Ishikawa (cell line): ENCODE measurements at regions not wholly inside any gene's neighbourhood (a gene's known extent, or its start where the extent isn't known, plus 50 kb on each side); places are given as distances from the start of the nearest gene placed in this dataset.

Source experiments
- CEBPB ChIP-seq: IDR thresholded peaks from 2 replicates; pipeline ENCODE4 v1.6.1; 2012
- CREB1 ChIP-seq: IDR thresholded peaks from 2 replicates; pipeline ENCODE4 v1.6.1; 2012; ENCODE audit warnings: low read depth
- EGR1 ChIP-seq: IDR thresholded peaks from 2 replicates; pipeline ENCODE4 v1.6.1; 2012
- EP300 ChIP-seq: IDR thresholded peaks from 2 replicates; pipeline ENCODE4 v1.6.1; 2012; ENCODE audit warnings: borderline replicate concordance
- FOXM1 ChIP-seq: IDR thresholded peaks from 2 replicates; pipeline ENCODE4 v1.6.1; 2012; ENCODE audit warnings: low read depth, borderline replicate concordance
- NFIC ChIP-seq: IDR thresholded peaks from 2 replicates; pipeline ENCODE4 v1.6.1; 2012
- RAD21 ChIP-seq: IDR thresholded peaks from 2 replicates; pipeline ENCODE4 v1.6.1; 2012; ENCODE audit warnings: low read depth
- TAF1 ChIP-seq: IDR thresholded peaks from 2 replicates; pipeline ENCODE4 v1.6.1; 2012; ENCODE audit warnings: low read depth, mild to moderate bottlenecking
- TCF12 ChIP-seq: IDR thresholded peaks from 2 replicates; pipeline ENCODE4 v1.6.1; 2012; ENCODE audit warnings: low read depth
- TEAD4 ChIP-seq: IDR thresholded peaks from 2 replicates; pipeline ENCODE4 v1.6.1; 2012
- YY1 ChIP-seq: IDR thresholded peaks from 2 replicates; pipeline ENCODE4 v1.6.1; 2012; ENCODE audit warnings: low read depth
- ZBTB7A ChIP-seq: IDR thresholded peaks from 2 replicates; pipeline ENCODE4 v1.6.1; 2012; ENCODE audit warnings: low read depth
- TF ChIP-seq, protein P1 (sequence below): IDR thresholded peaks from 2 replicates; pipeline ENCODE4 v1.6.1; 2012
- TF ChIP-seq, protein P2 (sequence below): IDR thresholded peaks from 2 replicates; pipeline ENCODE4 v1.6.1; 2012; ENCODE audit warnings: low read depth, mild to moderate bottlenecking
- TF ChIP-seq, protein P3 (sequence below): IDR thresholded peaks from 2 replicates; pipeline ENCODE4 v1.6.1; 2012

DNA sequence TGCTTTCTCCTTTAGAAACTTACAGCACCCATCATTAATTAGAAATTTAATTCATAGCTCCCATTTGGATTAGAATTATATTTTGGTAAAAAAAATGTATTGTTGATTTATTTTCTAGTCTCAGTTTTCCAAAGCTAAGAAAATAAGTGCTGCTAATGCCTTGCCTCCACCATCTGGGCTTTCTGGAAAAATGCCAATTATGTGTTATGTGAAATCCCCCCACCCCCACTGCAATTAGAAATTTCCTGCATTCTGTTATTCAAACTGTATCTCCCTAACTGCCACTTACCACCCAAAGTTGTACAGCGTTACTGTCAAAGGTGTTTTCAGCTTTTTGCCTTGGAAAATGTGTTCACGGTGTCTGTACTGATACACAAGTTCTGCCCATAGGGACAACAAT lies 617.2 kb upstream of the UBE2E2 start:
- TF ChIP-seq CEBPB = no peak
- no peak for TF ChIP-seq FOXM1
- TF ChIP-seq ZBTB7A = no peak
- TF ChIP-seq TAF1 = no peak
- TF ChIP-seq CREB1 = no peak
- TF ChIP-seq NFIC = no peak
- no peak for TF ChIP-seq TEAD4
- TF ChIP-seq, protein P1, sequence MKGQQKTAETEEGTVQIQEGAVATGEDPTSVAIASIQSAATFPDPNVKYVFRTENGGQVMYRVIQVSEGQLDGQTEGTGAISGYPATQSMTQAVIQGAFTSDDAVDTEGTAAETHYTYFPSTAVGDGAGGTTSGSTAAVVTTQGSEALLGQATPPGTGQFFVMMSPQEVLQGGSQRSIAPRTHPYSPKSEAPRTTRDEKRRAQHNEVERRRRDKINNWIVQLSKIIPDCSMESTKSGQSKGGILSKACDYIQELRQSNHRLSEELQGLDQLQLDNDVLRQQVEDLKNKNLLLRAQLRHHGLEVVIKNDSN = no peak
- no peak for TF ChIP-seq TCF12
- TF ChIP-seq YY1 = no peak
- TF ChIP-seq EP300 = no peak
- TF ChIP-seq, protein P2, sequence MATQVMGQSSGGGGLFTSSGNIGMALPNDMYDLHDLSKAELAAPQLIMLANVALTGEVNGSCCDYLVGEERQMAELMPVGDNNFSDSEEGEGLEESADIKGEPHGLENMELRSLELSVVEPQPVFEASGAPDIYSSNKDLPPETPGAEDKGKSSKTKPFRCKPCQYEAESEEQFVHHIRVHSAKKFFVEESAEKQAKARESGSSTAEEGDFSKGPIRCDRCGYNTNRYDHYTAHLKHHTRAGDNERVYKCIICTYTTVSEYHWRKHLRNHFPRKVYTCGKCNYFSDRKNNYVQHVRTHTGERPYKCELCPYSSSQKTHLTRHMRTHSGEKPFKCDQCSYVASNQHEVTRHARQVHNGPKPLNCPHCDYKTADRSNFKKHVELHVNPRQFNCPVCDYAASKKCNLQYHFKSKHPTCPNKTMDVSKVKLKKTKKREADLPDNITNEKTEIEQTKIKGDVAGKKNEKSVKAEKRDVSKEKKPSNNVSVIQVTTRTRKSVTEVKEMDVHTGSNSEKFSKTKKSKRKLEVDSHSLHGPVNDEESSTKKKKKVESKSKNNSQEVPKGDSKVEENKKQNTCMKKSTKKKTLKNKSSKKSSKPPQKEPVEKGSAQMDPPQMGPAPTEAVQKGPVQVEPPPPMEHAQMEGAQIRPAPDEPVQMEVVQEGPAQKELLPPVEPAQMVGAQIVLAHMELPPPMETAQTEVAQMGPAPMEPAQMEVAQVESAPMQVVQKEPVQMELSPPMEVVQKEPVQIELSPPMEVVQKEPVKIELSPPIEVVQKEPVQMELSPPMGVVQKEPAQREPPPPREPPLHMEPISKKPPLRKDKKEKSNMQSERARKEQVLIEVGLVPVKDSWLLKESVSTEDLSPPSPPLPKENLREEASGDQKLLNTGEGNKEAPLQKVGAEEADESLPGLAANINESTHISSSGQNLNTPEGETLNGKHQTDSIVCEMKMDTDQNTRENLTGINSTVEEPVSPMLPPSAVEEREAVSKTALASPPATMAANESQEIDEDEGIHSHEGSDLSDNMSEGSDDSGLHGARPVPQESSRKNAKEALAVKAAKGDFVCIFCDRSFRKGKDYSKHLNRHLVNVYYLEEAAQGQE = no peak
- TF ChIP-seq, protein P3, sequence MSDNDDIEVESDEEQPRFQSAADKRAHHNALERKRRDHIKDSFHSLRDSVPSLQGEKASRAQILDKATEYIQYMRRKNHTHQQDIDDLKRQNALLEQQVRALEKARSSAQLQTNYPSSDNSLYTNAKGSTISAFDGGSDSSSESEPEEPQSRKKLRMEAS = no peak
- TF ChIP-seq RAD21 = no peak
- TF ChIP-seq EGR1 = no peak

DNA sequence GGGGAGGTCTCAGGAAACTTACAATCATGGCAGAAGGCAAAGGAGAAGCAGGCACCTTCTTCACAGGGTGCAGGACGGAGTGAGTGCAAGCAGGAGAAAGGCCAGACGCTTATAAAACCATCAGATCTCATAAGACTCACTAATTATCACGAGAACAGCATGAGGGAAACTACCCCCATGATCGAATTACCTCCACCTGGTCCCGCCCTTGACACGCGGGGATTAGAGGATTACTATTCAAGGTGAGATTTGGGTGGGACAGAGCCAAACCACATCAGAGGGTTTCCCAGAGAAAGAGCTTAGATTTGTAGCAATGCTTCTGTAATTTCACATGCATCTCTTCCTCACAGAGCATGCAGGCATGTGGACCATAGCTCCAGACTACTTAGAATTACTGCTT lies 615.7 kb upstream of the UBE2E2 start:
- TF ChIP-seq, protein P1 = no peak
- TF ChIP-seq TCF12 (no peak), EP300 (no peak), CEBPB (no peak), NFIC (no peak), YY1 (no peak), TEAD4 (no peak), RAD21 (no peak), FOXM1 (no peak), EGR1 (no peak), ZBTB7A (no peak), CREB1 (no peak), TAF1 (no peak)
- TF ChIP-seq, protein P3 = no peak
- TF ChIP-seq, protein P2 = no peak

DNA sequence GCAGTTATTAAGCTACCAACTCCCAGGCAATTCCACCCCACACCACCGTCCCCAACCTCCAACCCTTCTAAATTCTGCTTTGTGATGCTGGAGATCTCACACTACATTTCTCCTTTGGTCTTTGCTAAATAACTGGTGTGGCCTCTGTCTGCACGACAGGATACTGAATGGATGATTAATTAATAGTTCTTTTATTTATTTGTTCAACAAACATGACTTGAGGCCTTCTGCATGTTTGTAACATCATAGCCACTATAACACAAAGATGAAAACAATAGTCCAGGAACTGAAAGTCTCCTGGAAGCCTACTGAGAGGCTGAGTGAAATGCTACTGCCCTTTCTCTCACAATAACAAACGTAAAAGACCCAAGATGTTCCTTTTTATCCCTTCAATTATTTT lies 609.5 kb upstream of the UBE2E2 start:
- TF ChIP-seq YY1 (no peak), EGR1 (no peak), RAD21 (no peak), CEBPB (no peak)
- TF ChIP-seq, protein P3 = no peak

DNA sequence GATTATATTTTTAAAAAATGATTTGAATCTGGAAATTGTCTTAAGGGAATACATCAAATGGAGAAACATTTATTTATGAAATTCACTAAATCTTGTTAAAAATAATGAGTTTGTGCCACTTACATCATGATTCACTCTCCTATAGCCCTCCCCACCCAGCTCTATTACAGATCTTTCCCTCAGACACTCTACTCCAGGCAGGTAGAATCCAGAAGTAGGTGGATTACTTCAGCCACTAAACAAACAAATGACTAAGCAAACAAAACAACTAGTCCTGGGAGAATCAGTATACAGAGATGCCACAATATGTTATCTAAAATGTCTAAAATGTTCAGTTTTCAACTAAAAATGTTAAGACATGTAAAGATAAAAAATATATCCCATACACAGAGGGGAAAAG lies 608.1 kb upstream of the UBE2E2 start:
- TF ChIP-seq CREB1 (no peak), NFIC (no peak), EP300 (no peak), ZBTB7A (no peak), TAF1 (no peak), YY1 (no peak), CEBPB (no peak), EGR1 (no peak), TEAD4 (no peak), TCF12 (no peak), RAD21 (no peak), FOXM1 (no peak)
- TF ChIP-seq, protein P3 = no peak
- TF ChIP-seq, protein P2 = no peak
- TF ChIP-seq, protein P1 = no peak
